Smooth muscle cell (in vitro differentiated cells): ENCODE measurements at regions not wholly inside any gene's neighbourhood (a gene's known extent, or its start where the extent isn't known, plus 50 kb on each side); places are given as distances from the start of the nearest gene placed in this dataset.

ENCODE experiments used
- DNase-seq: peaks from one replicate; lab custom pipeline; 2025; ENCODE audit not compliant: unreplicated experiment; lab: John Stamatoyannopoulos, UW
- H2AFZ ChIP-seq: fragments of 200-600 bp; sonication (generic); 2 replicates; pipeline ENCODE4 v1.6.0; 2016; ENCODE audit warnings: antibody characterized with exemption, low read depth, mild to moderate bottlenecking
- H3F3A ChIP-seq: fragments of 200-600 bp; sonication (generic); 2 replicates; pipeline ENCODE4 v1.6.0; 2017; ENCODE audit warnings: antibody characterized with exemption, low read depth
- H3K27ac ChIP-seq: fragments of 200-600 bp; sonication (generic); 2 replicates; pipeline ENCODE4 v1.5.1; 2016; ENCODE audit warnings: low read depth, mild to moderate bottlenecking
- H3K27me3 ChIP-seq: fragments of 200-600 bp; sonication (generic); 2 replicates; pipeline ENCODE4 v1.6.1; 2016; ENCODE audit warnings: low read depth, mild to moderate bottlenecking
- H3K36me3 ChIP-seq: fragments of 200-600 bp; sonication (generic); 2 replicates; pipeline ENCODE4 v1.5.1; 2016; ENCODE audit warnings: low read depth
- H3K4me1 ChIP-seq: fragments of 200-600 bp; sonication (generic); 2 replicates; pipeline ENCODE4 v1.5.1; 2016; ENCODE audit warnings: low read depth
- H3K4me2 ChIP-seq: fragments of 200-600 bp; sonication (generic); 2 replicates; pipeline ENCODE4 v1.6.0; 2016; ENCODE audit warnings: mild to moderate bottlenecking
- H3K4me3 ChIP-seq: fragments of 200-600 bp; sonication (generic); 2 replicates; pipeline ENCODE4 v1.5.1; 2016; ENCODE audit warnings: mild to moderate bottlenecking
- H3K79me2 ChIP-seq: fragments of 200-600 bp; sonication (generic); 2 replicates; pipeline ENCODE4 v1.6.0; 2016; ENCODE audit warnings: low read depth, mild to moderate bottlenecking
- H3K9ac ChIP-seq: fragments of 200-600 bp; sonication (generic); 2 replicates; pipeline ENCODE4 v1.6.0; 2016; ENCODE audit warnings: low read depth
- H3K9me3 ChIP-seq: fragments of 200-600 bp; sonication (generic); replicated peaks from 2 replicates; pipeline ENCODE4 v1.5.1; 2016; ENCODE audit warnings: low read depth
- H4K20me1 ChIP-seq: fragments of 200-600 bp; sonication (generic); 2 replicates; pipeline ENCODE4 v1.6.0; 2016; ENCODE audit warnings: low read depth
- CTCF ChIP-seq: fragments of 200-600 bp; sonication (generic); IDR thresholded peaks from 2 replicates; pipeline ENCODE4 v1.5.1; 2017; ENCODE audit warnings: borderline replicate concordance, mild to moderate bottlenecking, antibody characterized with exemption; ENCODE audit not compliant: insufficient read depth, poor library complexity, severe bottlenecking
- WGBS: methylation state at CpG from one replicate; pipeline ENCODE4 v1.1.7; 2016; ENCODE audit warnings: low lambda C conversion rate; 5-methylcytosine and 5-hydroxymethylcytosine counted together

DNA sequence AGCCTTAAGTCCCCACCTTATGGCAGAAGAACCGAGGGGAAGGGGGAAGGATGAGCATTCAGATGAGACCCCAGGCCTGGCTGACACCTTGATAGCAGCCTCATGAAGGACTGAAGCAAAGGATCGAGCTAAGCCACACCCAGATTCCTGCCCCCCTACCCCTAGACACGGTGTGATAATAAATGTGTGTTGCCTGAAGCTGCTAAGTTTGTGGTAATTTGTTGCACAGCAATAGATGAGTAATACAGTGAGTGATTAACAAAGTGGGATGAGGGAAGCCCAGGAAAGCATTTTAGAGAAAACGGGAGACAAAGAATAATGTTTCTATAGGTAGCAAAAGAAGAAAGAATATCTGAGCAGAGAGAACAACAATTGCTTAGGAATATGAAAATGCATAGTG, 404.2 kb downstream of the MID1IP1 start:
- no peak for TF ChIP-seq CTCF
- Histone ChIP-seq H3K4me1 (no peaks in the 10 kb centered on the region), H2AFZ (no peak overlapping the region), H3K9me3 (no peaks in the 10 kb centered on the region), H3K36me3 (no peaks in the 10 kb centered on the region), H3K27ac (peak overlapping the region; percentile 67), H3K9ac (no peak overlapping the region), H3K4me3 (no peak overlapping the region), H4K20me1 (no peaks in the 10 kb centered on the region), H3F3A (no peaks in the 10 kb centered on the region), H3K4me2 (peak overlapping the region; percentile 6), H3K27me3 (no peaks in the 10 kb centered on the region), H3K79me2 (no peaks in the 10 kb centered on the region)
- WGBS: 42% methylated on average over 4 of the region's 4 CpGs
- DNase-seq: no peak

DNA sequence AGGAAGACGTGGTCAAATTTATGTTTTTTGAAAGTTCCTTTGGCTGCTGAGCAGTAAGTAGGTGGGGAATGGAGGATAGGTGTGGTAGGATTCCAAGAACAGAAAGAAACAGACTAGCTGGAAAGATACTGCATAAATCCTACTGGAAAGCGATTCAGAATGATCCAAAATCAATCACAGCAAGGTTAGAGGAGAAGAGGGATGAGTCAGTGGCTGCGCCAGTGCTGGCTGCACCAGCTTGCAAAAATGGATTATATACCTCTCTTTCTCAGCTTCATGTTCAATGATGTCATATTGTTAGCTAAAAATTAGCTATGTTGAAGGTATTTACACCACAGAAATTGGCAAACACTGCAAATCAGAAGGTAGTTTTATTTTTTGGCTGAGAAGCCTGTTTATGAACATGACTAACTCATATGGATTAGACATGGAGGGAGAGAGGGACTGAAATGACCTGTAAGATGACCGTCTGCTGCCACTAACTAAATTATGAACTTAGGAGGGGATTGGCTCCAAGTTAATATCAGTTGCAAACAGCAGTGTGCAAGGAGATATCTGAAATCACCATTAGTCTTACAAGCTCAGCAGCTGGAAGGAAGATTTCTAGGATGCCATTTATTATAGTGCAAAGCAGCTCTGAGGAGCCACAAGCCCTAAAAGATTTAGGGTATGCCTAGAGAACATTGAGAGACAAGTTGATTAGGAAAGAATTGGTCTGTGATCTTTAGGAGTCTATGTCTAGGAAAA, 405.3 kb downstream of the MID1IP1 start:
- no peaks in the 10 kb centered on the region for H3K9me3 ChIP-seq
- no peak overlapping the region for H3K4me2 ChIP-seq
- H3K36me3 ChIP-seq: no peaks in the 10 kb centered on the region
- WGBS: 69% methylated on average over 4 of the region's 4 CpGs
- H3K79me2 ChIP-seq: no peaks in the 10 kb centered on the region
- no peak for TF ChIP-seq CTCF
- H3F3A ChIP-seq: no peaks in the 10 kb centered on the region
- no peak overlapping the region for H3K27ac ChIP-seq
- no peak for DNase-seq
- H3K4me1 ChIP-seq: no peaks in the 10 kb centered on the region
- H2AFZ ChIP-seq: no peak overlapping the region
- H4K20me1 ChIP-seq: no peaks in the 10 kb centered on the region
- H3K4me3 ChIP-seq: no peak overlapping the region
- H3K9ac ChIP-seq: no peak overlapping the region
- H3K27me3 ChIP-seq: no peaks in the 10 kb centered on the region

- Histone ChIP-seq H3K4me3 (no peak overlapping the region), H3K27me3 (no peaks in the 10 kb centered on the region), H2AFZ (no peak overlapping the region), H3K9ac (no peak overlapping the region), H4K20me1 (no peaks in the 10 kb centered on the region), H3K79me2 (no peaks in the 10 kb centered on the region), H3K4me1 (no peaks in the 10 kb centered on the region), H3F3A (no peaks in the 10 kb centered on the region), H3K4me2 (no peak overlapping the region), H3K9me3 (no peaks in the 10 kb centered on the region), H3K36me3 (no peaks in the 10 kb centered on the region), H3K27ac (no peak overlapping the region)
- TF ChIP-seq CTCF: no peak
- 78% methylated on average over 1 of the region's 1 CpG for whole genome bisulfite sequencing
- DNase-seq: no peak
Observed at GRCh38 chrX:39211501-39211900, 410.2 kb downstream of the MID1IP1 start.

DNA sequence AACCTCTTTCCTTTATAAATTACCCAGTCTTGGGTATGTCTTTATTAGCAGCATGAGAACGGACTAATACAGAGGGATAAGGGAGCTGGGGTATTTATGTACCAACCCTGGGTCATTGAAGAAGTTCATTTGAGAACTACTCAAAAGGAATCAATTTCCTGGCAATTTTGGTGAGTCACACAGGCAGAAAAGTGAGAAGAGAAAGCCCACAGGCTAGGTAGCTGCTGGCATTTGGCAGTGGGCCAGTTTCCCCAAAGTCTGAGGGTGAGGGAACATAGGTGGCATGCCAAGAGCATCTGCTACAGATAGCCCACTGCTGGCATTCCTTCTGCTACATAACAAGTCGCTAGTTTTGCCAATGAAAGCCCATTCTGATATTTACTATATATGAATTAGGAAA, 411.2 kb downstream of the MID1IP1 start:
- DNase-seq: no peak
- Histone ChIP-seq H3K9me3 (no peaks in the 10 kb centered on the region), H3K27me3 (no peaks in the 10 kb centered on the region), H3F3A (no peaks in the 10 kb centered on the region), H3K27ac (no peak overlapping the region), H3K79me2 (no peaks in the 10 kb centered on the region), H4K20me1 (no peaks in the 10 kb centered on the region), H3K36me3 (no peaks in the 10 kb centered on the region), H3K4me3 (no peak overlapping the region), H3K9ac (no peak overlapping the region), H2AFZ (no peak overlapping the region), H3K4me2 (no peak overlapping the region), H3K4me1 (no peaks in the 10 kb centered on the region)
- no peak for TF ChIP-seq CTCF
- WGBS: 37% methylated on average over 2 of the region's 2 CpGs
